AG04450 (cell line): ENCODE measurements at regions not wholly inside any gene's neighbourhood (a gene's known extent, or its start where the extent isn't known, plus 50 kb on each side); places are given as distances from the start of the nearest gene placed in this dataset.

Experiments used
- CTCF ChIA-PET: fragments of 300-600, 350-600 bp; formaldehyde crosslinking; extraction: SDS; loops from one replicate; lab custom pipeline; 2022; ENCODE audit warnings: antibody characterized with exemption, inconsistent platforms; lab: Charles Lee
- POLR2A ChIA-PET: fragments of 350-600 bp; formaldehyde crosslinking; extraction: SDS; loops from one replicate; lab custom pipeline; 2021; ENCODE audit warnings: antibody characterized with exemption, inconsistent platforms; lab: Yijun Ruan, JAX
- DNase-seq: peaks from one replicate; pipeline ENCODE4 v3.0.0-alpha.2; 2011; ENCODE audit warnings: low read depth, low spot score
- H3K27ac ChIP-seq: one replicate; pipeline ENCODE4 v1.5.1; 2012; ENCODE audit warnings: low read depth, low read length, control low read depth
- H3K27me3 ChIP-seq: one replicate; pipeline ENCODE4 v1.6.0; 2012; ENCODE audit warnings: low read length; ENCODE audit not compliant: control insufficient read depth, insufficient read depth
- H3K4me3 ChIP-seq: 2 replicates; pipeline ENCODE4 v1.5.1; 2011; ENCODE audit warnings: mild to moderate bottlenecking, low read depth, low read length, control low read depth
- H3K9me3 ChIP-seq: 2 replicates; pipeline ENCODE4 v1.5.1; 2012; ENCODE audit warnings: low read length; ENCODE audit not compliant: control insufficient read depth, insufficient read depth
- TF ChIP-seq, protein P1 (sequence below): IDR thresholded peaks from 2 replicates; pipeline ENCODE4 v1.5.1; 2011; ENCODE audit warnings: low read depth, low read length, control low read depth, inconsistent platforms

DNA sequence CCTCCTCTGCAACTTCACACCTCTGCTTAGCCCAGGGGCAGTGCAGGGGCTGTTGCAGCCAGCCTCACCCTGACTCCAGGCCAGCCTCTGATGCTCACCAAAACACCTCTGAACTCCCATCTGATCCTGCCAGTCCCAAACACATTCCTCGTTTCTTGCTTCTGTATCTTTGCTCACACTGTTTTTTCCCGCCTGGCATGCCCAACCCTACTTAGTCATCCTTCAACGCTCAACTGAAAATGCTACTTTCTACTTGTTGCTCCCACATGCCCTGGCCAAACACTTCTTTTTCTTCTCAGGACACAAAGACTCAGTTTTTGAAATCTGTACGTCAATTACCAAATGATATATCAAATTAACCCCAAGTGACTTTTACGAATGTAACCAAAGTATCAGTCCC is 140.8 kb upstream of the ZBED5 start:
- POLR2A ChIA-PET: no interaction called here

DNA sequence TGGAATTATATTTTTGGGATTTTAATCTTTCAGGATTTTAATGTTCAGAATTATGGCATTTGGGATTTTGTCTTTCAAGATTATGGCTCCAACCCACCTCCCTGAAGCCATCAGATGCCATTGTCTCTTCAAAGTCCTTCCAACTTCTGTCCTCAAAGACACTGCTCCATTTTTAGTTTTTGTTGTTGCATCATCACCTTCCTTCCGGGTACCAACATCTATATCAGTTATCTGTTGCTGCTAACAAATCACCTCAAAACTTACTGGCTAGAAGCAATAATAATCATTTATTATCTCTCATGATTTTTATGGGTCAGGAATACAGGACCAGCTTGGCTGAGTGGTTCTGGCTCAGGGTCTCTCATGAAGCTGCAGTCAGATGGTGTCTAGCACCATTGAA is 138.8 kb upstream of the ZBED5 start:
- ChIA-PET CTCF (no interaction called here), POLR2A (no interaction called here)
- TF ChIP-seq, protein P1, sequence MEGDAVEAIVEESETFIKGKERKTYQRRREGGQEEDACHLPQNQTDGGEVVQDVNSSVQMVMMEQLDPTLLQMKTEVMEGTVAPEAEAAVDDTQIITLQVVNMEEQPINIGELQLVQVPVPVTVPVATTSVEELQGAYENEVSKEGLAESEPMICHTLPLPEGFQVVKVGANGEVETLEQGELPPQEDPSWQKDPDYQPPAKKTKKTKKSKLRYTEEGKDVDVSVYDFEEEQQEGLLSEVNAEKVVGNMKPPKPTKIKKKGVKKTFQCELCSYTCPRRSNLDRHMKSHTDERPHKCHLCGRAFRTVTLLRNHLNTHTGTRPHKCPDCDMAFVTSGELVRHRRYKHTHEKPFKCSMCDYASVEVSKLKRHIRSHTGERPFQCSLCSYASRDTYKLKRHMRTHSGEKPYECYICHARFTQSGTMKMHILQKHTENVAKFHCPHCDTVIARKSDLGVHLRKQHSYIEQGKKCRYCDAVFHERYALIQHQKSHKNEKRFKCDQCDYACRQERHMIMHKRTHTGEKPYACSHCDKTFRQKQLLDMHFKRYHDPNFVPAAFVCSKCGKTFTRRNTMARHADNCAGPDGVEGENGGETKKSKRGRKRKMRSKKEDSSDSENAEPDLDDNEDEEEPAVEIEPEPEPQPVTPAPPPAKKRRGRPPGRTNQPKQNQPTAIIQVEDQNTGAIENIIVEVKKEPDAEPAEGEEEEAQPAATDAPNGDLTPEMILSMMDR: no peak
- no peak overlapping the region for H3K4me3 ChIP-seq
- peaks cover 3% of the 10 kb centered on the region; the same call in 1 of the 2 replicates for H3K9me3 ChIP-seq
- H3K27ac ChIP-seq: no peak overlapping the region
- DNase-seq: no peak
- peaks cover 22% of the 10 kb centered on the region for H3K27me3 ChIP-seq

More for the DNA sequence above, 140.8 kb upstream of the ZBED5 start:
- H3K27ac ChIP-seq: no peak overlapping the region
- TF ChIP-seq, protein P1: no peak
- no peak overlapping the region for H3K4me3 ChIP-seq
- no peak for DNase-seq
- CTCF ChIA-PET: no interaction called here
- H3K27me3 ChIP-seq: peaks cover 26% of the 10 kb centered on the region
- H3K9me3 ChIP-seq: no peaks in the 10 kb centered on the region

DNA sequence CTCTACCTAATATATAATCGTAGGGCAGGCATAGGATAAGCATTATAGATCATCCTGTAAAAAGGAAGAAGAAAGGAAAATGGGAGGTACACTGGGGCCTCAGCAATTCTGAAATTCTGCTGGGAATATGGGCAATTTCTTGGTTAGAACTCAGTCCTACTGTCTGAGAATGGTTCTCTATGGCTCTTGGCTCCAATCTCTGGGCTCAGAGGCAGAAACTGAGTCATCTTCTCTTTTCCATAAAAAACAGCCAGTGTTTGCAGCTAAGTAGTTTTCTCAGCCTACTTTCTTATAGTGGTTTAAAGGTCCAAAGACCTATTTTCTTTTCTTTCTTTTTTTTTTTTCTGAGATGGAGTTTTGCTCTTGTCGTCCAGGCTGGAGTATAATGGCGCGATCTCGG is 135.8 kb upstream of the ZBED5 start:
- DNase-seq: no peak
- POLR2A ChIA-PET: no interaction called here
- CTCF ChIA-PET: no interaction called here

DNA sequence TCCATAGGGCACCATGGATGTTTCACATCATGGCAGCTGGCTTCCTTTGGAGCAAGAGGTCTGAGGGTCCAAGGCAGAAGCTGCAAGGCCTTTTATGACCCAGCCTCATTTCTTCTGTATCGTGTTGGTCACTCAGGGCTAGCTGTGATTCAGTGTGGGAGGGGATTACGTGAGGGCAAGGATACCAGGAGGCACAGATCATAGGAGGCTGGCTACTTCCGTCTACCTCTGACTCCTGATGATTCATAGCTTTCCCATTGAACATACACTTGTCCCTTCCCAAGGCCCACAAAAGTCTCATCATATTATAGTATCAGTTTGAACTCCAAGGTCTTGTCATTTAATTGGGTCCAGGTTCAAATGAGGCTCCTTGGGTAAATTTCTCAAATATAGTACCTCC is 135.3 kb upstream of the ZBED5 start:
- Histone ChIP-seq H3K27ac (no peak overlapping the region), H3K4me3 (no peak overlapping the region), H3K27me3 (peaks cover 12% of the 10 kb centered on the region), H3K9me3 (peaks cover 3% of the 10 kb centered on the region; the same call in 1 of the 2 replicates)
- CTCF ChIA-PET: no interaction called here
- POLR2A ChIA-PET: no interaction called here
- DNase-seq: no peak
- TF ChIP-seq, protein P1: no peak

More for the DNA sequence above, 135.8 kb upstream of the ZBED5 start:
- H3K4me3 ChIP-seq: no peak overlapping the region
- peaks cover 14% of the 10 kb centered on the region for H3K27me3 ChIP-seq
- TF ChIP-seq, protein P1: no peak
- H3K9me3 ChIP-seq: peaks cover 3% of the 10 kb centered on the region; the same call in 1 of the 2 replicates
- H3K27ac ChIP-seq: no peak overlapping the region

DNA sequence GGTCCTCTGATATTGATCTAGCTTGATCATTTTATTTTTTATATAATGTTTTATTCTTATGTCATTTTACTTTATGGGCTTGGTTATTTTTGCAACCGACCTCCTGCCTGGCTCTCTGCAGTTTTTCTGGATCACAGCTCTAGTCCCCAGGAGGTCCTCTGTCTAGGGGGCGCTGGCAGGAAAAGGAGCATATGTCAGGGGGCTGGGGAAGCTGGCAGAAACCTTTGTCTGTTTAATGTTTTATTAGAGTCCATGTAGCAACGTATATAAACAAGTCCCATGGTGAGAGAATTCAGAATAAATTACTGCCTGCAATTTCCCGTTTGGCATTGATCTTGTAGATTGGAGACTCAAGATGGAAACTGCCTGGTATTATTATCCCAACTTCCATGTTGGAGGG is 133.5 kb upstream of the ZBED5 start:
- no peak for DNase-seq
- Histone ChIP-seq H3K4me3 (no peak overlapping the region), H3K27ac (no peak overlapping the region), H3K27me3 (peaks cover 13% of the 10 kb centered on the region), H3K9me3 (peaks cover 3% of the 10 kb centered on the region; the same call in 1 of the 2 replicates)
- POLR2A ChIA-PET: interaction anchor here (0.6 kb wide), 1 partner anchor 208 kb away, joined by 5 read pairs; no protein-coding TSS in a partner anchor
- TF ChIP-seq, protein P1: no peak
- CTCF ChIA-PET: no interaction called here
